Heart right ventricle (tissue), 16 donors: ENCODE measurements at regions not wholly inside any gene's neighbourhood (a gene's known extent, or its start where the extent isn't known, plus 50 kb on each side); places are given as distances from the start of the nearest gene placed in this dataset.
"Not testable (repeated sequence)": the region's sequence is repeated elsewhere in the genome, so short reads cannot be mapped to it uniquely, and the experiment has no call there.

ENCODE experiments used
- ATAC-seq, 8 donors: fragments of 200-7000 bp; cut with Tn5 transposase; one replicate each; pipeline ENCODE4 v1.9.1; 2020; ENCODE audit warnings: mild to moderate bottlenecking in 8 of 8, moderate library complexity in 8 of 8, moderate number of reproducible peaks in 1 of 8
- DNase-seq, 2 donors: peaks; one replicate each; pipeline ENCODE4 v3.0.0-alpha.2; 2020
- H3K27ac ChIP-seq, 10 donors: fragments of 200-600 bp; sonication (generic) in 2 of 10; one replicate each; pipeline versions ENCODE4 v1.5.0 to v1.8.0; 2020 to 2022; ENCODE audit warnings: mild to moderate bottlenecking in 3 of 10
- H3K27me3 ChIP-seq, 7 donors: fragments of 200-600 bp; one replicate each; pipeline ENCODE4 v1.8.0; 2021 to 2022; ENCODE audit warnings: mild to moderate bottlenecking in 2 of 7
- H3K36me3 ChIP-seq, 9 donors: fragments of 200-600 bp; sonication (generic) in 1 of 9; one replicate each; pipeline versions ENCODE4 v1.5.0 to v1.8.0; 2020 to 2022; ENCODE audit warnings: mild to moderate bottlenecking in 2 of 9
- H3K4me1 ChIP-seq, 9 donors: fragments of 200-600 bp; sonication (generic) in 1 of 9; one replicate each; pipeline versions ENCODE4 v1.5.0 to v1.8.0; 2020 to 2022; ENCODE audit warnings: mild to moderate bottlenecking in 4 of 9
- H3K4me3 ChIP-seq, 10 donors: fragments of 200-600 bp; sonication (generic) in 2 of 10; one replicate each; pipeline versions ENCODE4 v1.5.0 to v1.8.0; 2020 to 2022; ENCODE audit warnings: mild to moderate bottlenecking in 7 of 10, moderate library complexity in 2 of 10
- H3K9me3 ChIP-seq, 11 donors: fragments of 200-600 bp in 10 of 11; sonication (generic) in 2 of 11; one replicate each; pipeline versions ENCODE4 v1.5.0 to v1.8.0; 2013 to 2022; ENCODE audit warnings: mild to moderate bottlenecking in 2 of 11, control low read depth in 1 of 11, moderate library complexity in 1 of 11
- CTCF ChIP-seq, 9 donors: fragments of 200-600 bp; sonication (generic) in 2 of 9; IDR thresholded peaks; one replicate each; pipeline versions ENCODE4 v1.5.0 to v1.8.0; 2021 to 2022; ENCODE audit warnings: antibody characterized with exemption in 9 of 9, mild to moderate bottlenecking in 5 of 9, moderate library complexity in 1 of 9
- WGBS, 2 donors: extraction: QIAGEN DNeasy Blood & Tissue Kit; methylation state at CpG; one replicate each; pipeline ENCODE4 v1.1.7; 2013; ENCODE audit warnings: inconsistent platforms in 1 of 2; 5-methylcytosine and 5-hydroxymethylcytosine counted together
- intact Hi-C, 10 donors: fragments of 100-400 bp; cut with DNase I; formaldehyde crosslinking; loops; one replicate each; pipeline versions ENCODE4 v1.11.1 to v1.14.2; 2022
- donor health status: Arrhythmogenic right ventricular cardiomyopathy.
- donor health status: ischemic (EF 13 %, LVEDD 7.1; RV severe dilation, severe dysfunction).
- donor health status: healthy with polysubstance abuse.
- donor health status: DM: no; HTN: yes; CAD: no.
- donor health status: DM: no; HTN: no; CAD: no.
- donor health status: ischemic (EF 25% LVEDD 6.9; RV normal size, moderate dysfunction).
- donor health status: ischemic (EF 25% LVEDD 5.7; RV mildly dilated, moderate dysfunction).
- donor health status: healthy.
- donor health status: DM: yes; HTN: yes; CAD: no.
- donor health status: Ischemic cardiomyopathy.
- donor health status: ischemic (EF 35%, LVEDD 5.7; RV mildly dilated, moderate dysfunction).
- donor health status: nonischemic (EF 11% LVEDD 7.7; RV severe dilation, severe dysfunction).
- donor health status: DM: yes; HTN: yes; CAD: no.
- donor health status: PGD.
- donor health status: ischemic (EF 29% LVEDD 5.4; RV normal size, mild dysfunction).
- donor health status: nonischemic (EF 23%, LVEDD 6.1; RV moderate dilation, normal function).

DNA sequence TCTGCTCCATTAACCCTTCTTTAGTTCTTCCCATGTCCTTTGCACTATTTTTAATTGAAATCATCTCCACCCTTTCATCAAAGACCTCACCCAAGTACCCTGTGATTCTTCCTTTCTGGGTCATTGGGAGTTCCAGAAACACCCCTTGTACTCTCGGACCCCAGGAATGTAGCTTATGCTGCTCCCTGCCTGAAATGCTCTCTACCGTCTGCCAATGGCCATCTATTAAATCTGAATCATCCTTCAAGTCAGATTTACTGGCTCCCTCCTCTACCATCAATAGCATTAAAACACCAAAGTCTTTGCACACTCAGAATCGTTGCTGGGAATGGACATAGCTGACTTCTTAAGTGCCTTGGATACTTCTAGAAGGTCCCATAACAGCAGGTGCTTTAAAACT lies 73.2 kb upstream of the GADD45A start:
- no peak for DNase-seq
- no peak overlapping the region for H3K27ac ChIP-seq
- ATAC-seq = no peak
- no peaks in the 10 kb centered on the region for H3K9me3 ChIP-seq
- no peak for TF ChIP-seq CTCF (IDR thresholded peaks at IDR 0.05)
- no peaks in the 10 kb centered on the region for H3K36me3 ChIP-seq
- WGBS, 2 donors = 83 to 89% methylated on average over 3 of the region's 3 CpGs
- H3K4me1 ChIP-seq = peaks cover 0 to 15% (median 8%) of the 10 kb centered on the region in 9 donors
- intact Hi-C loops = no loop called here
- no peak overlapping the region for H3K4me3 ChIP-seq
- no peaks in the 10 kb centered on the region for H3K27me3 ChIP-seq

DNA sequence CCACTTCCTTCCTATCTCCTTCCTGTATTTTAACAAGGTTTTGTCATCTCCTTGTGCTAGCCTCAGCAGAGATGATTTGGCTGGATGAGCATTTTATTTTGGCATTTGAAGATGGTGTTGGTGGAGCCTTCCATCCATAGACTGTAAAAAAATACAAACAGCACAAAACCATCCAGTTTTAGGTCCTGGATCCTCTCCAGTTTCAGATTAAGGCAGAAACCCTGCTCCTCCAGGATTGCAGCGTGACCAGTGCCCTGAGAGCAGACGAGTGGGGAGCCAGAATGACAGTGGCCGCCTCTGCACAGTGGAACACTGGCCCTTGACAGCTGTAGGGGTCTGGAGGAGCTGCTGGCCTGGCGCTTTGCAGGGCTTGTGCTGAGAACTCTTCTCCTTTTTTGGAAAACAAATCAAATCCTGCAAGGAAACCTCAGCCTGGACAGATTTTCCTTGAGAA lies 72.2 kb upstream of the GADD45A start:
- peak; percentile 54 to 80 (median 65) for ATAC-seq
- Histone ChIP-seq H3K27ac (peak overlapping the region in 4 of 10 donors; percentile 28 to 51 (median 34)), H3K9me3 (no peaks in the 10 kb centered on the region), H3K27me3 (no peaks in the 10 kb centered on the region), H3K36me3 (no peaks in the 10 kb centered on the region), H3K4me3 (no peak overlapping the region), H3K4me1 (peaks cover 0 to 15% (median 8%) of the 10 kb centered on the region in 9 donors)
- 52 to 63% methylated on average over 4 of the region's 4 CpGs for WGBS, 2 donors
- no peak for TF ChIP-seq CTCF (IDR thresholded peaks at IDR 0.05)
- peak; percentile 22 to 35 for DNase-seq
- intact Hi-C loops = no loop called here

GRCh38 chr1:67613479-67613878 lies 71.5 kb upstream of the GADD45A start:
- WGBS, 2 donors = 92 to 94% methylated on average over 8 of the region's 8 CpGs
- intact Hi-C loops = not testable (repeated sequence)

DNA sequence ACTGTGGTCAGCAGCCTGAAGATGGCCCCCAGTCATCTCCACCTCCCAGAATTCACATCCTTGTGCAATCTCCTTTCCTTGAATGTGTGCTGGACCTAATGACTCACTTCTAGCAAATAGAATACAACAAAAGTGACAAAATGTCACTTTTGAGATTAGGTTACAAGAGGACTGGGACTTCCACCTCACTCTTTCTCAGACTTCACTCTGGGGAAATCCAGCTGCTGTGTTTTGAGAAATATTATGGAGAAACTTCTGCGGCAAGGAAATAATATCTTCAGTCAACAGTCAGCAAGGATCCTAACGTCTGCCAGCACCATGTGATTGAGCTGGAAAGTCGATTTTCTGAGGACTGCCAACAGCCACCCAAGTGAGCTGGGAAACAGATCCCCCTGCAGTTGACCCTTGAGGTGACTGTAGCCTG lies 70.5 kb upstream of the GADD45A start:
- intact Hi-C loops = no loop called here
- H3K27me3 ChIP-seq = no peaks in the 10 kb centered on the region
- H3K36me3 ChIP-seq = no peaks in the 10 kb centered on the region
- WGBS, 2 donors = 62 to 72% methylated on average over 3 of the region's 3 CpGs
- H3K27ac ChIP-seq = no peak overlapping the region
- no peak overlapping the region for H3K4me3 ChIP-seq
- no peak for TF ChIP-seq CTCF (IDR thresholded peaks at IDR 0.05)
- H3K9me3 ChIP-seq = no peaks in the 10 kb centered on the region
- ATAC-seq (peak in 3 of 8 donors; percentile 3 to 41 (median 38)), DNase-seq (no peak)
- H3K4me1 ChIP-seq = peaks cover 0 to 31% (median 8%) of the 10 kb centered on the region in 9 donors

More at GRCh38 chr1:67613479-67613878, 71.5 kb upstream of the GADD45A start:
- Histone ChIP-seq H3K4me1 (peaks cover 0 to 20% (median 8%) of the 10 kb centered on the region in 9 donors), H3K27ac (peak overlapping the region in 2 of 10 donors; percentile 35 to 51)
- H3K36me3 ChIP-seq, ATAC-seq, H3K27me3 ChIP-seq, H3K4me3 ChIP-seq, DNase-seq, H3K9me3 ChIP-seq: not testable (repeated sequence)

GRCh38 chr1:67615886-67616285 lies 69.1 kb upstream of the GADD45A start:
- H3K27ac ChIP-seq = no peak overlapping the region
- H3K27me3 ChIP-seq = no peaks in the 10 kb centered on the region
- DNase-seq = no peak
- WGBS, 2 donors = 98 to 100% methylated on average over 1 of the region's 1 CpG
- H3K9me3 ChIP-seq = no peaks in the 10 kb centered on the region
- peaks cover 0 to 31% (median 8%) of the 10 kb centered on the region in 9 donors for H3K4me1 ChIP-seq
- no peak for TF ChIP-seq CTCF (IDR thresholded peaks at IDR 0.05)
- ATAC-seq = no peak
- H3K36me3 ChIP-seq = no peaks in the 10 kb centered on the region
- intact Hi-C loops = no loop called here
- no peak overlapping the region for H3K4me3 ChIP-seq
